Left ventricle myocardium inferior (tissue), 1 donor: ENCODE measurements at regions not wholly inside any gene's neighbourhood (a gene's known extent, or its start where the extent isn't known, plus 50 kb on each side); places are given as distances from the start of the nearest gene placed in this dataset.
"Not testable (repeated sequence)": the region's sequence is repeated elsewhere in the genome, so short reads cannot be mapped to it uniquely, and the experiment has no call there.

Experiments used
- DNase-seq: peaks from one replicate; pipeline ENCODE4 v3.0.0-alpha.2; 2020
- H3K27ac ChIP-seq: fragments of 200-600 bp; replicated peaks from 2 replicates; pipeline ENCODE4 v1.8.0; 2021
- H3K27me3 ChIP-seq: fragments of 200-600 bp; 2 replicates; pipeline ENCODE4 v1.8.0; 2021; ENCODE audit warnings: low read depth
- H3K36me3 ChIP-seq: fragments of 200-600 bp; 2 replicates; pipeline ENCODE4 v1.8.0; 2021
- H3K4me1 ChIP-seq: fragments of 200-600 bp; 2 replicates; pipeline ENCODE4 v1.8.0; 2021
- H3K4me3 ChIP-seq: fragments of 200-600 bp; 2 replicates; pipeline ENCODE4 v1.8.0; 2021; ENCODE audit warnings: mild to moderate bottlenecking, moderate library complexity
- H3K9me3 ChIP-seq: fragments of 200-600 bp; replicated peaks from 2 replicates; pipeline ENCODE4 v1.8.0; 2021
- CTCF ChIP-seq: fragments of 200-600 bp; IDR thresholded peaks from 2 replicates; pipeline ENCODE4 v1.8.0; 2021; ENCODE audit warnings: antibody characterized with exemption, mild to moderate bottlenecking, borderline replicate concordance
- intact Hi-C: fragments of 100-400 bp; cut with micrococcal nuclease; formaldehyde crosslinking; loops from one replicate; pipeline ENCODE4 v1.11.0; 2022
- donor health status: DM: no; HTN: yes; CAD: no; lungs with severe emphysema.

- H3K27ac ChIP-seq, result no peak overlapping the region
- H3K4me3 ChIP-seq, result no peak overlapping the region
- no peaks in the 10 kb centered on the region for H3K4me1 ChIP-seq
- no peaks in the 10 kb centered on the region for H3K9me3 ChIP-seq
- H3K36me3 ChIP-seq, result no peaks in the 10 kb centered on the region
- H3K27me3 ChIP-seq, result peaks cover 67% of the 10 kb centered on the region
- no peak for TF ChIP-seq CTCF
- intact Hi-C loops, result no loop called here
- DNase-seq, result no peak
These were observed 293.7 kb downstream of the NDUFA10 start for GRCh38 chr2:239731422-239731821.

- TF ChIP-seq CTCF, result no peak
- no peak overlapping the region for H3K27ac ChIP-seq
These were observed 294.2 kb downstream of the NDUFA10 start for GRCh38 chr2:239730897-239731296.

DNA sequence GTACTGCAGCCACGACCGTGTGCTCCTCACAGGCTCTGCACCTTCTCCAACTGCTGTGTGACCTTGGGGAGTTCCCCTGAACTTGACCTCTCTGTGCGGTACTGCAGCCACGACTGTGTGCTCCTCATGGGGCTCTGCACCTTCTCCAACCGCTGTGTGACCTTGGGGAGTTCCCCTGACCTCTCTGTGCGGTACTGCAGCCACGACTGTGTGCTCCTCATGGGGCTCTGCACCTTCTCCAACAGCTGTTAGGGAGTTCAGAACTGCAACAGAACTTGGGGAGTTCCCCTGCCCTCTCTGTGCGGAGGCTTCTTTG, 294.6 kb downstream of the NDUFA10 start:
- peaks cover 65% of the 10 kb centered on the region for H3K27me3 ChIP-seq
- H3K36me3 ChIP-seq, H3K4me1 ChIP-seq, H3K4me3 ChIP-seq, DNase-seq, intact Hi-C loops, H3K27ac ChIP-seq, H3K9me3 ChIP-seq: not testable (repeated sequence)

More at GRCh38 chr2:239730897-239731296, 294.2 kb downstream of the NDUFA10 start:
- Histone ChIP-seq H3K36me3 (no peaks in the 10 kb centered on the region), H3K27me3 (peaks cover 65% of the 10 kb centered on the region), H3K4me1 (no peaks in the 10 kb centered on the region), H3K9me3 (no peaks in the 10 kb centered on the region), H3K4me3 (no peak overlapping the region)
- intact Hi-C loops, result no loop called here
- no peak for DNase-seq

DNA sequence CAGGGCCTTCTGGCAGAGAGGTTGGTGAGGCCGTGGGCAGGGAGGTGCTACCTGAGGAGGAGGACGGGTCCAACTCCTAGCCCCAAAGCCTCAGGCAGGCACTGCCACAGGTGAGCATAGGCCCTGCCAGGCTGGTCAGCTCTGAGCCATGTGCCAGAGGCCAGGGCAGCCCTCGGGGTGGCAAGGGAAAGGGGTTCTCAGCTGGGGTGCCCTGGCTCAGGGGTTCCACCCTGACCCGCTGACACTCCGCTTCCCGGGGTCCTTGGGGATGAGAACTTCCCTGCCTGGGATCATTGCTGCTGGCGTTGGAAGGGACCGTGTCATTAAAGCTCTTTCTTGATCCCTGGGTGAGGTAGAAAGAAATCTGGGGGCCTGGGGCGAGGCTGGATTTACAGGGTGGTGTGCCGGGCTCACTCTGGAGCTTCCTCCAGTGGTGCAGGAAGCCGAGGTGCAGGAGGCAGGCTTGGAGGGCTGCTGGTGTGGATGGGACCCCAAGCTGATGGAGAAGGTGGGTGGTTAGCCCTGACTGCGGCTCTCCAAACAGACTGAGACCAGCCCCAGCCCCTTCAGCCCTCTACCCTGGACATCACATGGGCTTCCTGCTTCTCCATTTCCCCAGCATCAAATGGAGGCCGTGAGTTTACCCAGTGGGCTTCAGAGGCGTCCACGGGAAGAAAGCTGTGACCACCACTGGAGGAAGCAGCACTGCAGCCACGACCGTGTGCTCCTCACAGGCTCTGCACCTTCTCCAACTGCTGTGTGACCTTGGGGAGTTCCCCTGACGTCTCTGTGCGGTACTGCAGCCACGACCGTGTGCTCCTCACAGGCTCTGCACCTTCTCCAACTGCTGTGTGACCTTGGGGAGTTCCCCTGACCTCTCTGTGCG, 295.2 kb downstream of the NDUFA10 start:
- TF ChIP-seq CTCF, result no peak
- Histone ChIP-seq H3K36me3 (no peaks in the 10 kb centered on the region), H3K4me1 (no peaks in the 10 kb centered on the region), H3K27me3 (peaks cover 65% of the 10 kb centered on the region), H3K9me3 (no peaks in the 10 kb centered on the region), H3K4me3 (no peak overlapping the region), H3K27ac (no peak overlapping the region)
- intact Hi-C loops, result no loop called here
- DNase-seq, result no peak

GRCh38 chr2:239729151-239729550, 296.0 kb downstream of the NDUFA10 start:
- H3K27ac ChIP-seq, result no peak overlapping the region
- H3K4me1 ChIP-seq, result no peaks in the 10 kb centered on the region
- intact Hi-C loops, result no loop called here
- no peak for DNase-seq
- TF ChIP-seq CTCF, result no peak
- H3K4me3 ChIP-seq, result no peak overlapping the region
- peaks cover 71% of the 10 kb centered on the region for H3K27me3 ChIP-seq
- H3K9me3 ChIP-seq, result no peaks in the 10 kb centered on the region
- no peaks in the 10 kb centered on the region for H3K36me3 ChIP-seq

DNA sequence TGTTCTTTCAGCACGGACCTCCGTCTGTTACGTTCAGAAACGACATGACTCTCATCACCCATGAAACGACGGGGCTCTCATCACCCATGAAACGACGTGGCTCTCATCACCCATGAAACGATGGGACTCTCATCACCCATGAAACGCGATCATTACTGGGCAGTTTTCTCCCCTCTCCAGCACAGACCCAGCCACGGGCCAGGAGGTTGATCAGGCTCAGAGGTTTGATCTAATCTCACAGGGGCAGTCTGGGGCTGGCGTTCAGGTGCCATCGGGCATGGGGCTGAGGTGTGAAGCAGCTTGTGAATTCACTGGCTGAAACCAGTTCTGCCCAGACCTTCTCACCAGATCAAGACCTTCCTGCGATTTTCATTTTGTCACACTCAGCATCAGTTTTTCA, 296.4 kb downstream of the NDUFA10 start:
- intact Hi-C loops, result no loop called here

More for the DNA sequence above, 296.4 kb downstream of the NDUFA10 start:
- no peak for TF ChIP-seq CTCF
- Histone ChIP-seq H3K27ac (no peak overlapping the region), H3K9me3 (no peaks in the 10 kb centered on the region), H3K27me3 (peaks cover 71% of the 10 kb centered on the region), H3K4me3 (no peak overlapping the region), H3K4me1 (no peaks in the 10 kb centered on the region), H3K36me3 (no peaks in the 10 kb centered on the region)
- no peak for DNase-seq
